HG03460 (cell line): ENCODE measurements at regions not wholly inside any gene's neighbourhood (a gene's known extent, or its start where the extent isn't known, plus 50 kb on each side); places are given as distances from the start of the nearest gene placed in this dataset.

Source experiments
- ATAC-seq: cut with Tn5 transposase; IDR thresholded peaks from one replicate; pipeline ENCODE4 v1.9.1; 2021; ENCODE audit not compliant: unreplicated experiment

GRCh38 chr3:70120357-70120966 lies 120.9 kb downstream of the SAMMSON start:
- ATAC-seq = peak; percentile 90

- no peak for ATAC-seq
These were observed 127.7 kb downstream of the SAMMSON start for GRCh38 chr3:70127192-70127591.

- ATAC-seq = no peak
These were observed 137.8 kb downstream of the SAMMSON start for GRCh38 chr3:70137366-70137765.

GRCh38 chr3:70138606-70139005 lies 139.1 kb downstream of the SAMMSON start:
- no peak for ATAC-seq
